HG03521 (cell line): ENCODE measurements at regions not wholly inside any gene's neighbourhood (a gene's known extent, or its start where the extent isn't known, plus 50 kb on each side); places are given as distances from the start of the nearest gene placed in this dataset.
"Not testable (repeated sequence)": the region's sequence is repeated elsewhere in the genome, so short reads cannot be mapped to it uniquely, and the experiment has no call there.

Experiments
- ATAC-seq: cut with Tn5 transposase; IDR thresholded peaks from one replicate; pipeline ENCODE4 v1.9.1; 2021; ENCODE audit warnings: mild to moderate bottlenecking, moderate library complexity; ENCODE audit not compliant: unreplicated experiment

DNA sequence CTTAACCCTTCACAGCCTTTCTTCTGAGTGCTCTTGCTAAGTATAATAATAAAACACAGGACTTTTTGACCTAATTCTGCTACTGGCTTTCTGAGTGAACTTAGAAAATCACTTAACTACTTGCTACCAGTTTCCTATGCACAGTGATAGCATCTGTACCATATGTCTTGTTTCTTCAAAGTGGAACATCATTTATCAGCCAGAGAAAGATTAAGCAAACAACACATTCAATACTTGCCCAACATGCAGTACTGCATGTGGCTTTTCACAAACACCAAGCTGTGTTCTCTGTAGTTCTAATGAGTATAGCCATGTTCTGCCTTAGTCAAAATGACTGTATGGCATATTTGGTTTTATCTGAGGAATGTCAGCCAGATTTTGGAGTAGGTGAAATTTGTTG is 1286.6 kb upstream of the ZEB2 start:
- ATAC-seq, result no peak

DNA sequence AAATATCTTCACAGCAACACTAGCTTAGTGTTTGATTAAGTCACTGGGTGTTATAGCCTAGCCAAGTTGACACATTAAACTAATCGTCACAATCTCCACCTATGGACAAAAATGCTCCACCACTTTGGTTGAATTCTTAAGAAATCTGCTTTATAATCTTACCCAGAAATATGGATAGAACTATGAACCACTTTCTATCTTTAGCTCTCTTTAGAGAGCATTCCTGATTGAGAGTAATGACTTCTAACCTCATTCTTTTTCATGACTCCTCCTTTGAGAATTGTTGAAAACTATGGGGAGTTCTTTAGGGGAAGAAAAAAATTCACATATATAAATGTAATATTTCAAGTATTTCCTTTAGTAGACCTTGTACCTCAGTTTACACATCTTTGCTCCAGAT is 1282.2 kb upstream of the ZEB2 start:
- no peak for ATAC-seq

DNA sequence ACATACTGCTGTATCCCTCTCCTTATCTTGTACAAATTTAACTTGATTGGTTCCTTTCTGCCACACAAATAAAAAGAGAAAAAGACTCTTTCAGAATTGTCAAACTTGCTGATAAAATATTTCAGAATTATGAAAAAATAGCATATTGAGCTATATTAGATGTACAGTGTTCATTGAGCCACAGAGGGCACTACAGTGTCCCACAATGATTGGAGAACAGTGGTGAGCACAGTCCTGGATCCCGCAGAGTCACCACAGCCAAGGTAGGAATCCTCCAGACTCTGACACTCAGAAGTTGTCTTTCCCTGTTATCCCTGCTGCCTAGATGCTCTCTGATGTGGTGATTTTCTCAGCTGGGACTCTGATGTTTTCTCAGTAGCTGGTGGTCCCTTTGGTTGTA is 1281.3 kb upstream of the ZEB2 start:
- ATAC-seq, result no peak

DNA sequence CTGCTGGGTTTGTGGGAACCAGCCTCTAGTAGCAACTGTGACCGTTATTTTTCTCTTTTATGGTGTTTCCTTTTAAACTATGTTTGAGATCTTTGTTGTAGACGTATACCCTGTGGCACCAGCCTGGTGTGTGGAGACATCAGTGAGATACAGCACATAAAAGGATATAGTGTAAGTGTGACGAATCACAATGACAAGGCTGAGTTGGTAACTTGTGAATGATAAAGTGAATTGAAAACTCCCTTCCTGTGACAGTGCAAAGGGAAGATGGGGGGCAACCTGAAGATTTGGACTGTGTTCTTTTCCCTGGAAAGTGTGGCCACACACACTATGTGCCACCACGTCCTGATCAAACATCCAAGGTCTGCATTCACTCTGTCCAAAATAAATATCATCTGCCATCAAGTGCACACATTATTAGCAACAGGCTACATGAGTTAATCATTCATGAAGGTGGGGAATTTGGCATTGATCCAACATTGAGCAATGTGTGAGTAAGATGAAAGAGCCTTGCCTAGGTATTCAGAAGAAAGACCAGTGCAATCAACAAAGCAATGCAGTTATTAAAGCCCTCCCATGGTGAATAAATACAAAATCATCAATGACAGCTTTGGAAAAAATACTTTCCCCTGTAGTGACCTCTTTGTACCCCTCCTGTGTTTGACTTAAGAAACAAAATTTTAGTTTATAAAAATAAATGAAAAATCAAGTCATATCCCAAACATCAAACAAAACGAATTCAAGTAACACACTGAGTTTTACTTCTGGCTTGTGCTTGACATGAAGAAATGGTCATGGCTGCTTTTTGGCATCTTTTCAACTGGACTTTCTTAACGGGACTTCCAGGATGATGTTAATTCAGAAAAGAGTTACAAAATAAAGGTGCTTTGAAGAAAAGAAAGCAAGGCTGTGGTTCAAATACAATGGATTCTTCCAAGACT is 1280.5 kb upstream of the ZEB2 start:
- no peak for ATAC-seq

DNA sequence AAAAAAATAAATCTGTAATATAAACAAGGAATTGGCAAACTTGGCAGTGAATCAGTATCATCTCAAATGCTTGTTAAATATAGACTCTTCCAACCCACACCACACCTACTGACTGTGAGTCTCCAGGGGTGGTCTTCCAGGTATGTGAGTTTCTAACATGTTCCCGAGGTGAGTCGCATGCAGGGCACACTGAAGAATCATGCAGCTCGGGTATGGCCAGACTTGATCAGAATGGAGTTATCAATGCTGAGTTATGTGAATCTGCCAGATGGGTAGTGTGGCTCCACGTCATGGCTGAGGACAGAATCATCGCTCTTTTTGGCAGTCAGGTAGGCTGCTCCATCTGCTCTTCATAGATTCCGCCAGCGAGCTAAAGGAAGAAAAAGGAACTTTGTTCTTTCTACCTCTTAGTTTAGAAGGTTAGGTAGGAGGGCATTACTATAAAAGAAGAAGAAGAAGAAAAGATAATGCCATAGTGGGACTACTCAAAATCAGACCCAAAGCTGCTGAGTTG is 1279.7 kb upstream of the ZEB2 start:
- ATAC-seq, result no peak

DNA sequence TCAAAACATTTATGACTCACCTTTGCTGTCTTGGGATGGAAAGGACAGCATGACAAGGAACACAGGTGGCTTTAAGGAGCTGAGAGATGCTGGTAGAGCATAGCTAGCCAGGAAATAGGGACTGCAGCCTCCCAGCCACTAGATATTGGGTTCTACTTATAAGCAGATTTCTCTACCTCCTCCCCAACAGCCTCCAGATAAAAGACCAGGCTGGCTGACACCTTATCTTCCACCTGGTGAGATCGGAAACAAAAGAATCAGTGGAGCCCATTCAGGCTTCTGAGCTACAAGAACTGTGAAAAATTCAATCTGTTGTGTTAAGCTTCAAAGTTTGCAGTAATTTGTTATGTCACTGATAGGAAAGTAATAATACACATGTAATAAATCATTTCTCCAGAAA is 1278.5 kb upstream of the ZEB2 start:
- no peak for ATAC-seq

DNA sequence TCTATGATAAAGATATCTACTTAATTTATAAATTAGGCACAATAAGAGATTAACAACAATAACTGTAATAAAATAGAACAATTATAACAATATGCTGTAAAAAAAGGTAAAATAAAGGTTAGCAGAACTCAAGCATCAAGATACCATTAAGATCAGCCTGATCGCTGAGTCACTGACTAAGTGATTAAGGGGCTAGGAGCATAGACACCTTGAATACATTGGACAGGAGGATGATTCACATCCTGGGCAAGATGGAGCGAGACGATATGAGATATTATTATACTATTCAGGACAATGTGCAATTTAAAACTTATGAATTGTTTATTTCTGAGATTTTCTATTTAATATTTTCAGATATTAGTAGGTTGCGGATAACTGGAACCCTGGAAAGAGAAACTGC is 1277.8 kb upstream of the ZEB2 start:
- no peak for ATAC-seq

DNA sequence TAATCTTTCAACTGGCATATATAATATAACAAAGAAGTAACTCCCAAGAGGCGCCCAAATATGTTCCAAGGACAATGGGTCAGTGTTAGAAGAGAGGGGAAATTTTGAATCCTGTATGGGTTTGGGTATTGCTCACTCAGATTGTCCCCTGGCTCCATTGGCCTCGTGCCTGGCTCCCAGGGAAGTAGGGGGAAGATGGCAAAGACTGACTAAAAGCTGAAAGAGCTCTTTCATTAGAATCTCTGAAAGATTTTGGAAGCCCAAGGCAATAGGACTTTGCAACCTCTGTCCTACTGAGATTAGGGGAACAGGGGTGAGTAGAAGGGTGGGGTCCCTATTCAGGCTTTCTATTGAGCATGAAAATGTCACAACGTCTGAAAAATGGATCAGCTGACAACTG is 1272.8 kb upstream of the ZEB2 start:
- no peak for ATAC-seq

DNA sequence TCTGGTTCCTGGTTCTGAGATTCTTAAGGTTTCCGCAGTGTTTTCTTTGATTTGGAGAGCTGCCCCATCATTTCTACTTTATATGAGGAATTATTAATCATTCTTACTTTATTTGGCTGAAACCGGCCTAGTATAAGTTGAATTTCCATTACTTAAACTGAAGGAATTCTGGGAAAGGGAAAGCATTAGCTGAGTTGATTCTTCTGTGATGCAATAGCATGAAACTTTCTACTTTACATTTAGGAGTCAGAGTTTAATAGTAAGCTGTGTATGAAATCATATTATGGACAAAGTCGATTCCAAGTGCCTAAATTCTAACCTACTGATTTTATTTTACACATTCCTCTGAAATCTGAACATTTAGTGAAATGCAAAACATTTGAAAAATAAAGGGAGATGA is 1269.7 kb upstream of the ZEB2 start:
- no peak for ATAC-seq

DNA sequence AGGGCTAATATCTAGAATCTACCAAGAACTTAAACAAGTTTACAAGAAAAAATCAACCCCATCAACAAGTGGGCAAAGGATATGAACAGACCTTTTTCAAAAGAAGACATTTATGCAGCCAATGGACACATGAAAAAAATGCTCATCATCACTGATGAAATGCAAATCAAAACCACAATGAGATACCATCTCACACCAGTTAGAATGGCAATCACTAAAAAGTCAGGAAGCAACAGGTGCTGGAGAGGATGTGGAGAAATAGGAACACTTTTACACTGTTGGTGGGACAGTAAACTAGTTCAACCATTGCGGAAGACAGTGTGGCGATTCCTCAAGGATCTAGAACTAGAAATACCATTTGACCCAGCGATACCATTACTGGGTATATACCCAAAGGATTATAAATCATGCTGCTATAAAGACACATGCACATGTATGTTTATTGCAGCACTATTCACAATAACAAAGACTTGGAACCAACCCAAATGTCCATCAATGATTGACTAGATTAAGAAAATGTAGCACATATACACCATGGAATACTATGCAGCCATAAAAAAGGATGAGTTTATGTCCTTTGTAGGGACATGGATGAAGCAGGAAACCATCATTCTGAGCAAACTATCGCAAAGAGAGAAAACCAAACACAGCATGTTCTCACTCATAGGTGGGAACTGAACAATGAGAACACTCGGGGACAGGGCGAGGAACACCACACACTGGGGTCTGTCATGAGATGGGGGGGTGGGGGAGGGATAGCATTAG is 1267.9 kb upstream of the ZEB2 start:
- not testable (repeated sequence) for ATAC-seq

DNA sequence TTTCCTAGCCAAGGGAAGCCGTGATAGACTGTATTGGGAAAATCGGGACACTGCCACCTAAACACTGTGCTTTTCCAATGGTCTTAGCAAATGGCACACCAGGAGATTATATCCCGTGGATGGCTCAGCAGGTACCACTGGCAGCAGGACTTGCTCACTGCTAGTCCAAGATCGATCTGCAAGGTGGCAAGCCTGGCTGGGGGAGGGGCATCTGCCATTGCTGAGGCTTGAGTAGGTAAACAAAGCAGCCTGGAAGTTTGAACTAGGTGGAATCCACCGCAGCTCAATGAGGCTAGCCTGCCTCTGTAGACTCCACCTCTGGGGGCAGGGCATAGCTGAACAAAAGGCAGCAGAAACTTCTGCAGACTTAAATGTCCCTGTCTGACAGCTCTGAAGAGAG is 1262.7 kb upstream of the ZEB2 start:
- ATAC-seq, result not testable (repeated sequence)

DNA sequence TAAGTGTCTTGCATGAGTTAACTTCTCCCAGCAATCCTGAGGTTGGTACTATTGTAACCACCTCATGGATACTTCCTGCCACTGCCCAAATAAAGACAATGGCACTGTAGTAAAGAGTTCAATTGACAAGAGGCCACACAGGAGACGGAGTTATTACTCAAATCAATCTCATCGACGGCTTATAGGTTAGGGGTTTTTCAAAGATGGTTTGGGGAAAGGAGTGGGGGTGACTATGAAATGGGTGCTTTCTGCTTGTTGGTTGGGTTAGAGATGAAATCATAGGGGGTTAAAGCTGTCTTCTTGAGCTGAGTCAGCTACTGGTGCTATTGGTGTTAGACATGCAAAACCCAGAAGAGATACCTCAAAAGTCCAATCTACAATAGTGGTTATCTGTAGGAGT is 1258.0 kb upstream of the ZEB2 start:
- ATAC-seq, result no peak

DNA sequence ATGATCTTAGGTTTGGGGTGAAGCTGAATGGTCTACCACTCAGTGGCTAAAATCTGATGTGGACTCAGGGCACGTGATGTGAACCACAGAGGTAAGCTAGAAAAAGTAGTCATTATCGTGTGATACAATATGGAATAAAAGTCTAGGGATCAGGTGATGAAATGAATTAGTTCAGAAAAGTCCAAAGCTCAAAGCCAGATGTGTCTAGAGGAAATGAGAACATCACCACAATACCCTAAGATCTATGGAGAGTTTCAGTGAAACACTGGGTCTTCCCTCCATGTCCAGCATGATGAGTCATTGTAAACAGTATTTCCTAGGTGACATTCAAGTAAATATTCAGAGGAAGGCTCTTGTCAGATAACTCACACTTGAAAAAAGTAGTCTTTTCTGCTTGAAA is 1257.4 kb upstream of the ZEB2 start:
- ATAC-seq, result no peak

DNA sequence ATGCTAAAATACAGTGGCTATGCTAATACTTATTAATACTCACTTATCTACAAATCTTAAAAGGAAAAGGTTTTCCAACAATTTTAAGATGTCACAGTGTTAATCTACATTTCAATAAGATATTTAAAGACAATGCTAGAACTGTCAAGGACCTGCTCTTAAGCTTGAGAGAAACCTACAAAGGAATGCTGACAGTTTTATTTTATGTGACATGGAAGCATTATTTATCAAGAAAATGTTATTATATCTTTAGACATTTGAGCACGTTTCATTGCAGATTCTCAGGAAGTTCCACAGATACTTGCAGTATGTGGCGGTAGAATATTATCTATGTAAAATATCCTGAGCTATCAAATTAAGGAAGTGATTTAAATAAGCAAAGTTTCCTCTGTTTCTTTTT is 1255.7 kb upstream of the ZEB2 start:
- no peak for ATAC-seq

DNA sequence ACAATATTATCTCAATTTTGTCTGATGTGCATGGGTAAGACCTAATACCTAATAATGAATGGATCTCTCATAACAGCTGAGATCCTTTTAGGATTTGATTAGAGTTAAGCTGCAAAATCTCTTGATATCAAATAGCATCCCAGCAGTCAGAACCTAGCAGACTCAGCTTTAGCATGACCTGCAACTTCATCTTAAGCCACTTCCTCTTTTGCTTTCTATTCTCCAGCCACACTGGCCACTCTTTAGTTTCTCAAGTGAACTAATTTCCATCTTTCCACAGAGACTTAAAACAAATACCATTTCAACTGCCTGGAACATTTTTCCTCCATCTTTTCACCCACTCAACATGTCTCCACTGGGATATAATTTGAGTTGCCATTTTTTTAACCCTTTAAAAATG is 1251.6 kb upstream of the ZEB2 start:
- peak; percentile 96 for ATAC-seq

DNA sequence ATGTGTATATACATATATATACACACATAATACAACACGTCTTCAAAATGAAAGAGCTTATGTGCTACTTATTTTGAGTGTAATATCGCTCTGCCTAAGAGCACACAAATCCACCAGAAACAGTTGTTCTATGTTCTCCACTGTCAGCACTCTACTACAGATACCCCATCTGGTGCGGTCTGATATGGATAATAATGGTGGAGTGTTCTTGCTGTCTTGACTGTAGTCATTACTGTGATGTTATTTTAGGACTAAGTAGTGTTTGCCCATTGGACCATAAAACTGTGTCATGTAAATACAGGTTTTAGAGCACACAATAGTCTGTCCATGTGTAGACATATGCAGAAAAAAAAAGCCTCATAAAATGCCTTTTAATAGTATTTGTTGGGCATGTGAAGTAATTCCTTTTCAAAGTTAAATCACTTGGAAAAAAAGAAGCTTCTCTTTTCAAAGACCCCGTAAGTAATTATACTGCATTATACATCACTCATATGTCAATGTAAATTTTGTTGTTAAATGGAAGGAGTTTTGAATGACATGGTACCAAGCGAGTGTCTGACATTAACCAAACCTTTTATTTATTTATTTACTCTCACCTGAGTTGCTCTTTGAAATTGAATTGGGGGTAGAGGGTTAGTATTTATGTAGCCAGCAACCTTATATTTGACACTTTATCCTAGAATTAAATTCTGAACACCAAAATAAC is 1249.2 kb upstream of the ZEB2 start:
- ATAC-seq, result no peak

DNA sequence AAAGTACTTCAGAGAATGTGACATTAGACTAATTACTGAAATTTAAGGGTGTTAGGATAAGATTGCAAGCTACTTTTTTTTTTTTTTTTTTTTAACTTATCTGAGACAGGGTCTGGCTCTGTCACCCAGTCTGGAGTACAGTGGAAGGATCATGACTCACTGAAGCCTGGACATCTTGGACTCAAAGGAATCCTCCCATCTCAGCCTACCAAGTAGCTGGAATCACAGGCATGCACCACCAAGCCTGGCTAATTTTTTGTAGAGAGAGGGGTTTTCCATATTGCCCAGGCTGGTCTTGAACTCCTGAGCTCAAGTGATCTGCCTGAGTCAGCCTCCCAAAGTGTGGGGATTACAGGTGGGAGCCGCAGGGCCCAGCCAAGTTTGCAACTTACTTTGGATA is 1246.0 kb upstream of the ZEB2 start:
- ATAC-seq, result no peak

DNA sequence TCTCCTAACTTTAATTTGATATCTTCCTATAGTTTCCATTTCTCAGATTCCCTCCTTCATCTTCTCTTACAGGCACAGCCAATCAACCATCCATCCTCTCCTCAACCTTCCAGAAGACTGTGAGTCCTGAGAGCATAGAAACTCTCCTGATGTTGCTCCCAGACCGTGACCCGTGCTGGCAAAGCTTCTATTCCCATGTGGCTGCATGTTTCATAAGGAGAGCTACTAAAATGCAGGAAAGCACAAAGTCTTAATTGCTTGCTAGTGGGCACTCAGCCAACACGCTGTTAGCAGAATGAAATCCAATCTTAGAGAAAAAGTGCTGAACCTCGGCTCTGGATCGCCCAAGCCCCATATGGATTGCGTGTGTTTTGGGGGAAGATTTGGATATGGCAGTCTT is 1244.7 kb upstream of the ZEB2 start:
- no peak for ATAC-seq

DNA sequence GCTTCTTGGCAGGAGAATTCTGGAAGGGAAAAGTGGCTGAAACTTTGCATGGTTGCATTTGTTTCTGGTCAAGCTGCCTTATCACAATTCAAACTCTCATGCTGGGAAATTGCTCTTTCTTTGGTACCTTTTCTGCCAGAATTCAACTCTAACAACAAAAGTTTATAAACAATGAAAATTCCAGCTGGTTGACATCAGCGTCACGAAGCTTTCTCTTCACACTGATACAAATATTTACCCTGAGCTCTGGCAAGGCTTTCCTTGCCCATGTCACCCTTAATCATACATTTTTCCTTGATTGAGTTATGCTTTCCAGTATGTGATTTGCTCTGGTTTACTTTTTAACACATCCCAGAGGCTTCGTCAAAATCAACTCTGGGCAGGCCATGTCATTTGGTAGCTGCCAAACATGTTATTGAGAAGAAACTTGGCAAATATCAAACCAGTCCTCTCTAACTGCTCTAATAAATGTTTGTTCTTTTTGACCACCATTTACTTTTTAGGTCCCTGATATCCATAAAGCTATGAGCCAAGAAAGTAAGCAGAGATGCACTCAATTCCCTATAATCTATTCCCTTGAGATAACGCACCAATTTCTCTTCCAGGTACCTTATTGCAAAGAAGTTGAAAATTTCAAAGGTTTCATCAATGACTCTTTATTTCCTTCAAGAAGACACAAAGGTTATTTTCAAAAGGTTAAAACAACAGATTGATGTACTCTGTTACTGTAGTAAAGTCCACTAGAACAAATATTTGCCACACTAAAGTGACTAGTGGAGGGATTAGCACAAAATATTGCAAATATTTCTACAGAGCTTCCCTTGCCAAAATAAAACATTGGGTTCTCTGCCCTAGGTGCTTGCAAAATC is 1241.1 kb upstream of the ZEB2 start:
- ATAC-seq, result no peak

DNA sequence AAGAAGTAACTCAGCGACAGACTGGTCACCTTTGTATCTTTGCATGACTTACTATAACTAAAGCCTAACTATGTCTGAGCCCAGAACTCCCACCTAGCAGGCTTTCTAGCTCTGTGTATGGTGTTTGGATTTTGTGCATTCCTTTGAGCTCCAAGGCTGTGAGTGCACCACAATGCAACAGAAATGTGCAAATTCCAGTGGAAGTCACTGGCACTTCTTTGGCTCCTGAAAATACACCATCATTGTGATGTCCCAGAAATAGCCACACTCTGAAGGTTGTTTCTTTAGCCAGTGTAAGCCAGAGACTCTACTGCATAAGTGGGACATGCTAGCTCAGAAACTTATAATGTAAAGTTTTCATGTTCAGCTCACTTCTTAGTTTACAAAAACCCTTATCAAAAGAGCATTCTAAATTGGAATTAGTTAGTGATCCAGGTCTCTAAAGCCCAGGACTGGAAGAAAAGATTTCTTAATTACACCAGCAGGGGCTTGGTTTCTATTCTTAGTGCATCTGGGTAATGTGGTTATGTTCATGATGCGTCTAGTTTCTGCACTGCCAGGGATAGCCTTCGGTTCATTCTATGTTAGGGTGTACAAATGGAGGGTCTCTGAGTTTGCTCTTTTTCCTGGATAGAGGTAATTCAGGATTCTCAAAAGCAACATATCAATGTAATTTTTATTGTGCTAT is 1239.5 kb upstream of the ZEB2 start:
- no peak for ATAC-seq
